SK-N-SH (cell line): ENCODE measurements at regions not wholly inside any gene's neighbourhood (a gene's known extent, or its start where the extent isn't known, plus 50 kb on each side); places are given as distances from the start of the nearest gene placed in this dataset.

Experiments used
- CTCF ChIA-PET: fragments of 300-600, 350-600 bp; formaldehyde crosslinking; extraction: SDS; loops from one replicate; lab custom pipeline; 2021; lab: Yijun Ruan, JAX
- POLR2A ChIA-PET: fragments of 350-600 bp; sonication (Branson Sonifier 250); formaldehyde crosslinking; extraction: SDS; loops from one replicate; lab custom pipeline; 2020; ENCODE audit warnings: antibody characterized with exemption, inconsistent platforms; lab: Yijun Ruan, JAX
- DNase-seq: peaks from one replicate; pipeline ENCODE4 v3.0.0; 2012
- H2AFZ ChIP-seq: fragments of 200-600 bp; sonication (generic); 2 replicates; pipeline ENCODE4 v1.8.1; 2016; ENCODE audit warnings: antibody characterized with exemption, mild to moderate bottlenecking, low read depth
- H3F3A ChIP-seq: fragments of 200-600 bp; sonication (generic); replicated peaks from 2 replicates; pipeline ENCODE3; 2016; ENCODE audit warnings: antibody characterized with exemption, mild to moderate bottlenecking; ENCODE audit not compliant: insufficient read depth
- H3K27ac ChIP-seq, 2 experiments: fragments of 200-500 bp in 1 of 2; fragments of 200-600 bp in 1 of 2; sonication (Bioruptor generic) in 1 of 2; sonication (generic), shearing (Covaris generic) in 1 of 2; 2 replicates each; pipeline versions ENCODE4 v1.5.1 to v1.6.1; 2014 to 2016; ENCODE audit warnings: low read depth in 2 of 2, inconsistent platforms in 1 of 2, low read length in 1 of 2, mild to moderate bottlenecking in 1 of 2, mixed read lengths in 1 of 2
- H3K27me3 ChIP-seq: fragments of 200-600 bp; sonication (generic), shearing (Covaris generic); 2 replicates; pipeline ENCODE4 v1.6.1; 2016; ENCODE audit warnings: mixed run types; ENCODE audit not compliant: insufficient read depth
- H3K36me3 ChIP-seq, 2 experiments: fragments of 200-500 bp in 1 of 2; fragments of 200-600 bp in 1 of 2; sonication (Bioruptor generic) in 1 of 2; sonication (generic) in 1 of 2; replicated peaks in 1 of 2; 2 replicates each; pipeline versions ENCODE3 to v1.5.1; 2014 to 2016; ENCODE audit warnings: low read length in 1 of 2, mild to moderate bottlenecking in 1 of 2; ENCODE audit not compliant: insufficient read depth in 2 of 2, control insufficient read depth in 1 of 2
- H3K4me1 ChIP-seq, 2 experiments: fragments of 200-500 bp in 1 of 2; fragments of 200-600 bp in 1 of 2; sonication (Bioruptor generic) in 1 of 2; sonication (generic), shearing (Covaris generic) in 1 of 2; 2 replicates each; pipeline versions ENCODE4 v1.5.1 to v1.6.1; 2014 to 2016; ENCODE audit warnings: low read depth in 1 of 2, low read length in 1 of 2, mixed run types in 1 of 2; ENCODE audit not compliant: insufficient read depth in 2 of 2, control insufficient read depth in 1 of 2
- H3K4me2 ChIP-seq: fragments of 200-600 bp; sonication (generic), shearing (Covaris generic); 2 replicates; pipeline ENCODE4 v1.6.1; 2017; ENCODE audit warnings: mixed run types
- H3K4me3 ChIP-seq, 2 experiments: fragments of 200-500 bp in 1 of 2; fragments of 200-600 bp in 1 of 2; sonication (Bioruptor generic) in 1 of 2; sonication (generic), shearing (Covaris generic) in 1 of 2; 2 replicates each; pipeline versions ENCODE4 v1.5.1 to v1.8.1; 2014 to 2016; ENCODE audit warnings: low read depth in 2 of 2, inconsistent platforms in 1 of 2, low read length in 1 of 2, mild to moderate bottlenecking in 1 of 2, mixed read lengths in 1 of 2, moderate library complexity in 1 of 2
- H3K79me2 ChIP-seq: fragments of 200-600 bp; sonication (generic); 2 replicates; pipeline ENCODE4 v1.8.1; 2017; ENCODE audit warnings: mild to moderate bottlenecking; ENCODE audit not compliant: insufficient read depth
- H3K9ac ChIP-seq: fragments of 200-600 bp; sonication (generic); 2 replicates; pipeline ENCODE4 v1.6.1; 2017; ENCODE audit warnings: mixed run types
- H3K9me2 ChIP-seq: fragments of 200-600 bp; sonication (generic); 2 replicates; pipeline ENCODE4 v1.6.1; 2017; ENCODE audit warnings: mixed run types
- H3K9me3 ChIP-seq: fragments of 200-600 bp; sonication (generic); 2 replicates; pipeline ENCODE4 v1.6.1; 2017; ENCODE audit warnings: mixed run types, mild to moderate bottlenecking, moderate library complexity
- H4K20me1 ChIP-seq: fragments of 200-600 bp; sonication (generic); 2 replicates; pipeline ENCODE4 v1.6.1; 2017; ENCODE audit warnings: mild to moderate bottlenecking, mixed run types; ENCODE audit not compliant: insufficient read depth
- CHD2 ChIP-seq: fragments of 150-350 bp; IDR thresholded peaks from 2 replicates; pipeline ENCODE4 v1.6.1; 2018; ENCODE audit warnings: low read length; ENCODE audit not compliant: partially characterized antibody
- ELF1 ChIP-seq: IDR thresholded peaks from 2 replicates; pipeline ENCODE4 v1.4.0; 2012
- FOSL2 ChIP-seq: IDR thresholded peaks from 2 replicates; pipeline ENCODE4 v1.4.0; 2012; ENCODE audit warnings: low read depth, mild to moderate bottlenecking, moderate library complexity, borderline replicate concordance
- FOXJ3 ChIP-seq: sonication (generic); formaldehyde crosslinking; IDR thresholded peaks from 2 replicates; pipeline ENCODE4 v1.5.1; 2020; ENCODE audit warnings: mild to moderate bottlenecking, missing genetic modification reagents
- FOXM1 ChIP-seq: IDR thresholded peaks from 2 replicates; pipeline ENCODE4 v1.4.0; 2012; ENCODE audit warnings: low read depth, mild to moderate bottlenecking
- GATA2 ChIP-seq: sonication (generic); formaldehyde crosslinking; IDR thresholded peaks from 2 replicates; pipeline ENCODE4 v1.5.0; 2020; ENCODE audit warnings: mild to moderate bottlenecking, missing genetic modification reagents
- MXI1 ChIP-seq: IDR thresholded peaks from 2 replicates; pipeline ENCODE4 v1.6.1; 2012; ENCODE audit warnings: mild to moderate bottlenecking, low read depth, low read length, improper control_type of control experiment
- NFIC ChIP-seq: IDR thresholded peaks from 2 replicates; pipeline ENCODE4 v1.4.0; 2012; ENCODE audit warnings: borderline replicate concordance
- POLR2AphosphoS5 ChIP-seq: IDR thresholded peaks from 2 replicates; pipeline ENCODE4 v1.6.1; 2012; ENCODE audit warnings: low read depth, low read length
- RAD21 ChIP-seq: IDR thresholded peaks from 2 replicates; pipeline ENCODE4 v1.6.1; 2012; ENCODE audit warnings: mild to moderate bottlenecking, low read length
- RFX5 ChIP-seq: IDR thresholded peaks from 2 replicates; pipeline ENCODE4 v1.6.1; 2012; ENCODE audit warnings: mild to moderate bottlenecking, improper control_type of control experiment, low read length
- RXRA ChIP-seq: IDR thresholded peaks from 2 replicates; pipeline ENCODE4 v1.4.0; 2012; ENCODE audit warnings: low read depth, mild to moderate bottlenecking, borderline replicate concordance
- SIN3A ChIP-seq: IDR thresholded peaks from 2 replicates; pipeline ENCODE4 v1.6.1; 2012; ENCODE audit warnings: low read depth, mild to moderate bottlenecking, low read length, moderate library complexity, borderline replicate concordance
- SMC3 ChIP-seq: IDR thresholded peaks from 2 replicates; pipeline ENCODE4 v1.6.1; 2012; ENCODE audit warnings: low read depth, low read length, improper control_type of control experiment
- TEAD4 ChIP-seq: IDR thresholded peaks from 2 replicates; pipeline ENCODE4 v1.4.0; 2012; ENCODE audit warnings: mild to moderate bottlenecking, borderline replicate concordance; ENCODE audit not compliant: insufficient read depth
- WGBS: methylation state at CpG from one replicate; pipeline ENCODE4 v1.1.6; 2017; ENCODE audit warnings: low lambda C conversion rate; 5-methylcytosine and 5-hydroxymethylcytosine counted together
- TF ChIP-seq, protein P1 (sequence below): fragments of 200-600 bp; sonication (generic); IDR thresholded peaks from 2 replicates; pipeline ENCODE4 v1.6.1; 2017; ENCODE audit warnings: antibody characterized with exemption, mild to moderate bottlenecking, moderate library complexity
- TF ChIP-seq, protein P2 (sequence below): fragments of 150-350 bp; IDR thresholded peaks from 2 replicates; pipeline ENCODE4 v1.6.1; 2017; ENCODE audit warnings: antibody characterized with exemption, low read length, low read depth, borderline replicate concordance
- TF ChIP-seq, protein P3 (sequence below): IDR thresholded peaks from 2 replicates; pipeline ENCODE4 v1.4.0; 2012; ENCODE audit warnings: low read depth, borderline replicate concordance
- TF ChIP-seq, protein P4 (sequence below): IDR thresholded peaks from 2 replicates; pipeline ENCODE4; 2012
- TF ChIP-seq, protein P5 (sequence below): fragments of 150-350 bp; IDR thresholded peaks from 2 replicates; pipeline ENCODE4 v1.6.1; 2016; ENCODE audit warnings: mild to moderate bottlenecking, low read depth, low read length
- TF ChIP-seq, protein P6 (sequence below): IDR thresholded peaks from 2 replicates; pipeline ENCODE4 v1.4.0; 2012; ENCODE audit warnings: low read depth

DNA sequence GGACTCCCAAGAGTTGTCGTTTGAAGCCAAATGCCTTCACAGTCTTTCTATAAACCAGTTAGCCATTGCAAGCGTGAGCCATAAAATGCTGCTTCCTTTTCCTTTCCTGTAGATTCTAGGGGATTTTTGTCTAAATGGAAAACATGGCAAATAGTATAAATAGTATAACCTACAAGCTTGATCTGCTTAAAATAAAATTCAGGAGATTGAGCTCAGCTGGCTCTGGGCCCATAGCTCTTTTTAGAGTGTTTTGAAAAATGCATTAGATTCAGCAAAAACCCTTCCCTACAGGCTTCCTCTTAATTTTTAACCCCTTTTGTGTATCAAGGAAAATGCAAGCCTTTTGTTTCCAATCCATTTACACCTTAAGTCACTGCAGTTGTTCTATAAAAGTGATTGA lies 190.1 kb upstream of the GDF10 start:
- Histone ChIP-seq H3K4me3 (no peak overlapping the region), H3K27me3 (no peaks in the 10 kb centered on the region), H3K79me2 (no peaks in the 10 kb centered on the region), H3K9me2 (no peaks in the 10 kb centered on the region), H3K27ac (no peak overlapping the region), H2AFZ (no peak overlapping the region), H3K9ac (no peak overlapping the region)
- no peak for DNase-seq
- ChIA-PET POLR2A (no interaction called here), CTCF (interaction anchor here (1.1 to 1.4 kb wide), 2 partner anchors 11 kb away, joined by 3 read pairs; no protein-coding TSS in a partner anchor)
- 18% methylated on average over 2 of the region's 2 CpGs for WGBS
- TF ChIP-seq POLR2AphosphoS5 (no peak), SIN3A (no peak), NFIC (no peak), FOSL2 (no peak), FOXJ3 (CRISPR knock-in tag) (no peak), RXRA (no peak), TEAD4 (no peak)
- TF ChIP-seq, protein P1, sequence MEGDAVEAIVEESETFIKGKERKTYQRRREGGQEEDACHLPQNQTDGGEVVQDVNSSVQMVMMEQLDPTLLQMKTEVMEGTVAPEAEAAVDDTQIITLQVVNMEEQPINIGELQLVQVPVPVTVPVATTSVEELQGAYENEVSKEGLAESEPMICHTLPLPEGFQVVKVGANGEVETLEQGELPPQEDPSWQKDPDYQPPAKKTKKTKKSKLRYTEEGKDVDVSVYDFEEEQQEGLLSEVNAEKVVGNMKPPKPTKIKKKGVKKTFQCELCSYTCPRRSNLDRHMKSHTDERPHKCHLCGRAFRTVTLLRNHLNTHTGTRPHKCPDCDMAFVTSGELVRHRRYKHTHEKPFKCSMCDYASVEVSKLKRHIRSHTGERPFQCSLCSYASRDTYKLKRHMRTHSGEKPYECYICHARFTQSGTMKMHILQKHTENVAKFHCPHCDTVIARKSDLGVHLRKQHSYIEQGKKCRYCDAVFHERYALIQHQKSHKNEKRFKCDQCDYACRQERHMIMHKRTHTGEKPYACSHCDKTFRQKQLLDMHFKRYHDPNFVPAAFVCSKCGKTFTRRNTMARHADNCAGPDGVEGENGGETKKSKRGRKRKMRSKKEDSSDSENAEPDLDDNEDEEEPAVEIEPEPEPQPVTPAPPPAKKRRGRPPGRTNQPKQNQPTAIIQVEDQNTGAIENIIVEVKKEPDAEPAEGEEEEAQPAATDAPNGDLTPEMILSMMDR: no peak
- TF ChIP-seq, all 33 proteins: peak for 0
- no peak overlapping the region for H3K4me2 ChIP-seq
- peaks cover 0 to 7% of the 10 kb centered on the region in 2 experiments; a peak in 1 of 4 replicates for H3K4me1 ChIP-seq
- H3K9me3 ChIP-seq: no peaks in the 10 kb centered on the region
- no peaks in the 10 kb centered on the region for H4K20me1 ChIP-seq
- H3F3A ChIP-seq: no peaks in the 10 kb centered on the region
- no peaks in the 10 kb centered on the region for H3K36me3 ChIP-seq

DNA sequence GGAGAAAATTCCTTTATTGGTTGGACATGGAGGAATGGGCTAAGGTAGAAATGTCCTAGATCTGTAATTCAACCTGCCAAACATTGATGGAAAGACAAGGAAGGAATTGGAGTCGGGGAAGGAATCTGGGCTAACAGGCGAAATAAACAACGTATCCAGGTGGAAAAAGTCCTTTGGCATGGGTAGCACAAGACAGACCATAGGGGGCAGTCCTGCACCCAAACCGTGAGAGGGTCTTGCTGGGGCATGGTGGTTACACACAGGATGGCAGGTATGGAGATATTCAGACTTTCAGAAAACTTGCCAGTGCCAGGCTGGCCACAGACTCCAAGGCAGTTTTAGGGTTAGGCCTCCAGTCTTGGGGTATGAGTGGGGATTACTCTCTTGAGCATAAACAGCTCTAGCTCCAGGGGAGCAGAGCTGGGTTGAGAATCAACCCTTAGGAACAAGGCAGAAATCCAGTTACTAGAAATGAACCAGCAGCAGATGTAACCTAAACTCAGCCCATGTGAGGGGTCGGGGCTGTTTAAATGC lies 188.6 kb upstream of the GDF10 start:
- H3K4me1 ChIP-seq: peaks cover 0 to 10% of the 10 kb centered on the region in 2 experiments; a peak in 1 of 4 replicates
- H3K27me3 ChIP-seq: no peaks in the 10 kb centered on the region
- H3K36me3 ChIP-seq: no peaks in the 10 kb centered on the region
- H3K9ac ChIP-seq: no peak overlapping the region
- no peak for DNase-seq
- TF ChIP-seq SMC3 (no peak), RAD21 (no peak), GATA2 (CRISPR knock-in tag) (no peak), ELF1 (no peak), CHD2 (no peak), FOXM1 (no peak), SIN3A (no peak), POLR2AphosphoS5 (no peak), RFX5 (no peak), MXI1 (no peak)
- TF ChIP-seq, protein P2, sequence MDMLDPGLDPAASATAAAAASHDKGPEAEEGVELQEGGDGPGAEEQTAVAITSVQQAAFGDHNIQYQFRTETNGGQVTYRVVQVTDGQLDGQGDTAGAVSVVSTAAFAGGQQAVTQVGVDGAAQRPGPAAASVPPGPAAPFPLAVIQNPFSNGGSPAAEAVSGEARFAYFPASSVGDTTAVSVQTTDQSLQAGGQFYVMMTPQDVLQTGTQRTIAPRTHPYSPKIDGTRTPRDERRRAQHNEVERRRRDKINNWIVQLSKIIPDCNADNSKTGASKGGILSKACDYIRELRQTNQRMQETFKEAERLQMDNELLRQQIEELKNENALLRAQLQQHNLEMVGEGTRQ: no peak
- TF ChIP-seq, protein P3, sequence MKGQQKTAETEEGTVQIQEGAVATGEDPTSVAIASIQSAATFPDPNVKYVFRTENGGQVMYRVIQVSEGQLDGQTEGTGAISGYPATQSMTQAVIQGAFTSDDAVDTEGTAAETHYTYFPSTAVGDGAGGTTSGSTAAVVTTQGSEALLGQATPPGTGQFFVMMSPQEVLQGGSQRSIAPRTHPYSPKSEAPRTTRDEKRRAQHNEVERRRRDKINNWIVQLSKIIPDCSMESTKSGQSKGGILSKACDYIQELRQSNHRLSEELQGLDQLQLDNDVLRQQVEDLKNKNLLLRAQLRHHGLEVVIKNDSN: no peak
- TF ChIP-seq, protein P4, sequence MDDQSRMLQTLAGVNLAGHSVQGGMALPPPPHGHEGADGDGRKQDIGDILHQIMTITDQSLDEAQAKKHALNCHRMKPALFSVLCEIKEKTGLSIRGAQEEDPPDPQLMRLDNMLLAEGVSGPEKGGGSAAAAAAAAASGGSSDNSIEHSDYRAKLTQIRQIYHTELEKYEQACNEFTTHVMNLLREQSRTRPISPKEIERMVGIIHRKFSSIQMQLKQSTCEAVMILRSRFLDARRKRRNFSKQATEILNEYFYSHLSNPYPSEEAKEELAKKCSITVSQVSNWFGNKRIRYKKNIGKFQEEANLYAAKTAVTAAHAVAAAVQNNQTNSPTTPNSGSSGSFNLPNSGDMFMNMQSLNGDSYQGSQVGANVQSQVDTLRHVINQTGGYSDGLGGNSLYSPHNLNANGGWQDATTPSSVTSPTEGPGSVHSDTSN: no peak
- TF ChIP-seq, protein P5, sequence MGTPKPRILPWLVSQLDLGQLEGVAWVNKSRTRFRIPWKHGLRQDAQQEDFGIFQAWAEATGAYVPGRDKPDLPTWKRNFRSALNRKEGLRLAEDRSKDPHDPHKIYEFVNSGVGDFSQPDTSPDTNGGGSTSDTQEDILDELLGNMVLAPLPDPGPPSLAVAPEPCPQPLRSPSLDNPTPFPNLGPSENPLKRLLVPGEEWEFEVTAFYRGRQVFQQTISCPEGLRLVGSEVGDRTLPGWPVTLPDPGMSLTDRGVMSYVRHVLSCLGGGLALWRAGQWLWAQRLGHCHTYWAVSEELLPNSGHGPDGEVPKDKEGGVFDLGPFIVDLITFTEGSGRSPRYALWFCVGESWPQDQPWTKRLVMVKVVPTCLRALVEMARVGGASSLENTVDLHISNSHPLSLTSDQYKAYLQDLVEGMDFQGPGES: no peak
- TF ChIP-seq, protein P6, sequence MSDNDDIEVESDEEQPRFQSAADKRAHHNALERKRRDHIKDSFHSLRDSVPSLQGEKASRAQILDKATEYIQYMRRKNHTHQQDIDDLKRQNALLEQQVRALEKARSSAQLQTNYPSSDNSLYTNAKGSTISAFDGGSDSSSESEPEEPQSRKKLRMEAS: no peak
- TF ChIP-seq, all 33 proteins: peak for 0
- no peak overlapping the region for H3K27ac ChIP-seq
- H3K9me3 ChIP-seq: no peaks in the 10 kb centered on the region
- 42% methylated on average over 5 of the region's 5 CpGs for WGBS
- no peak overlapping the region for H3K4me3 ChIP-seq
- no peaks in the 10 kb centered on the region for H3F3A ChIP-seq
- no peak overlapping the region for H2AFZ ChIP-seq
- no peaks in the 10 kb centered on the region for H4K20me1 ChIP-seq
- H3K4me2 ChIP-seq: no peak overlapping the region
- no peaks in the 10 kb centered on the region for H3K79me2 ChIP-seq
- ChIA-PET CTCF (interaction anchor here (1.1 kb wide), 1 partner anchor 22 kb away, joined by 3 read pairs; no protein-coding TSS in a partner anchor), POLR2A (no interaction called here)
- H3K9me2 ChIP-seq: no peaks in the 10 kb centered on the region
